WTC11 (cell line): ENCODE measurements at regions not wholly inside any gene's neighbourhood (a gene's known extent, or its start where the extent isn't known, plus 50 kb on each side); places are given as distances from the start of the nearest gene placed in this dataset.
A peak's percentile ranks its signal among the peaks of the same experiment; 100 is the strongest.

Experiments used
- ATAC-seq: fragments of 200-7000 bp; cut with Tn5 transposase; 2 replicates; pipeline ENCODE4 v1.10.0; 2021; ENCODE audit warnings: mild to moderate bottlenecking, moderate library complexity
- CTCF ChIA-PET: fragments of 300-600 bp; sonication (Branson Sonifier 250); formaldehyde crosslinking; loops from one replicate; lab custom pipeline; 2021; ENCODE audit warnings: antibody characterized with exemption; lab: Charles Lee
- POLR2A ChIA-PET: fragments of 350-600 bp; sonication (Branson Sonifier 250); formaldehyde crosslinking; loops from one replicate; lab custom pipeline; 2021; ENCODE audit warnings: antibody characterized with exemption; lab: Charles Lee
- DNase-seq: peaks from one replicate; pipeline ENCODE4 v3.0.0; 2021; ENCODE audit warnings: low spot score
- H3K27ac Mint-ChIP-seq: 2 replicates; pipeline ENCODE4 v1.8.0; 2021; ENCODE audit warnings: mixed read lengths
- H3K27me3 Mint-ChIP-seq: 2 replicates; pipeline ENCODE4 v1.8.0; 2021; ENCODE audit warnings: low read depth, mild to moderate bottlenecking, moderate library complexity, mixed read lengths
- H3K36me3 Mint-ChIP-seq: 2 replicates; pipeline ENCODE4 v1.8.0; 2021; ENCODE audit warnings: mixed read lengths
- H3K4me1 Mint-ChIP-seq: 2 replicates; pipeline ENCODE4 v1.8.0; 2022; ENCODE audit warnings: mixed read lengths
- H3K4me3 Mint-ChIP-seq: 2 replicates; pipeline ENCODE4 v1.8.0; 2021; ENCODE audit warnings: mild to moderate bottlenecking, moderate library complexity, mixed read lengths
- H3K9me3 Mint-ChIP-seq: 2 replicates; pipeline ENCODE4 v1.8.0; 2021; ENCODE audit warnings: mixed read lengths
- ATF1 ChIP-seq: sonication (generic); formaldehyde crosslinking; IDR thresholded peaks from 2 replicates; pipeline ENCODE4 v1.8.1; 2023; ENCODE audit warnings: mild to moderate bottlenecking, moderate library complexity, missing genetic modification reagents
- TF ChIP-seq, protein P1 (sequence below): sonication (generic); formaldehyde crosslinking; IDR thresholded peaks from 2 replicates; pipeline ENCODE4 v1.8.0; 2023; ENCODE audit warnings: missing genetic modification reagents, mild to moderate bottlenecking, borderline replicate concordance
- TF ChIP-seq, protein P2 (sequence below): fragments of 250-450 bp; sonication (Bioruptor Pico); IDR thresholded peaks from 2 replicates; pipeline ENCODE4 v1.9.0; 2021; ENCODE audit warnings: mild to moderate bottlenecking, borderline replicate concordance
- TF ChIP-seq, protein P3 (sequence below): sonication (generic); formaldehyde crosslinking; IDR thresholded peaks from 2 replicates; pipeline ENCODE4 v1.8.1; 2022; ENCODE audit warnings: missing genetic modification reagents, borderline replicate concordance
- TF ChIP-seq, protein P4 (sequence below): sonication (generic); formaldehyde crosslinking; IDR thresholded peaks from 2 replicates; pipeline ENCODE4 v1.8.1; 2022; ENCODE audit warnings: low read depth, missing genetic modification reagents, borderline replicate concordance
- TF ChIP-seq, protein P5 (sequence below): sonication (generic); formaldehyde crosslinking; IDR thresholded peaks from 2 replicates; pipeline ENCODE4 v1.8.0; 2023; ENCODE audit warnings: mild to moderate bottlenecking, missing genetic modification reagents
- TF ChIP-seq, protein P6 (sequence below): sonication (generic); formaldehyde crosslinking; IDR thresholded peaks from 2 replicates; pipeline ENCODE4 v1.8.1; 2023; ENCODE audit warnings: mild to moderate bottlenecking, missing genetic modification reagents

DNA sequence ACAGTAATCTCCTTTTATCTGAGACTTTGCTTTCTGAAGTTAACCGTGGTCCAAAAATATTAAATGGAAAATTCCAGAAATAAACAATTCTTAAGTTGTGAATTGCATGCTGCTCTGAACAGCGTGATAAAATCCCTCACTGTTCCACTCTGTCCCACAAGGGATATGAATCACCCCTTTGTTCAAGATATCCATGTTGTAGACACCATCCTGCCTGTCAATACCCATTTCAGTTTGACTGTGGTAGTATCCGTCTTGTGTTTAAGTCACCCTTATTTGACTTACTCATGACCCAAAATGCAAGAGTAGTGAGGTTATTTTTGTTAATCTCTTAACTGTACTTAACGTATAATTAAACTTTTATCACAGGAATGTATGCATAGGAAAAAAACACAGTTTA lies 435.0 kb downstream of the SHQ1 start (continued):
- TF ChIP-seq, protein P1, sequence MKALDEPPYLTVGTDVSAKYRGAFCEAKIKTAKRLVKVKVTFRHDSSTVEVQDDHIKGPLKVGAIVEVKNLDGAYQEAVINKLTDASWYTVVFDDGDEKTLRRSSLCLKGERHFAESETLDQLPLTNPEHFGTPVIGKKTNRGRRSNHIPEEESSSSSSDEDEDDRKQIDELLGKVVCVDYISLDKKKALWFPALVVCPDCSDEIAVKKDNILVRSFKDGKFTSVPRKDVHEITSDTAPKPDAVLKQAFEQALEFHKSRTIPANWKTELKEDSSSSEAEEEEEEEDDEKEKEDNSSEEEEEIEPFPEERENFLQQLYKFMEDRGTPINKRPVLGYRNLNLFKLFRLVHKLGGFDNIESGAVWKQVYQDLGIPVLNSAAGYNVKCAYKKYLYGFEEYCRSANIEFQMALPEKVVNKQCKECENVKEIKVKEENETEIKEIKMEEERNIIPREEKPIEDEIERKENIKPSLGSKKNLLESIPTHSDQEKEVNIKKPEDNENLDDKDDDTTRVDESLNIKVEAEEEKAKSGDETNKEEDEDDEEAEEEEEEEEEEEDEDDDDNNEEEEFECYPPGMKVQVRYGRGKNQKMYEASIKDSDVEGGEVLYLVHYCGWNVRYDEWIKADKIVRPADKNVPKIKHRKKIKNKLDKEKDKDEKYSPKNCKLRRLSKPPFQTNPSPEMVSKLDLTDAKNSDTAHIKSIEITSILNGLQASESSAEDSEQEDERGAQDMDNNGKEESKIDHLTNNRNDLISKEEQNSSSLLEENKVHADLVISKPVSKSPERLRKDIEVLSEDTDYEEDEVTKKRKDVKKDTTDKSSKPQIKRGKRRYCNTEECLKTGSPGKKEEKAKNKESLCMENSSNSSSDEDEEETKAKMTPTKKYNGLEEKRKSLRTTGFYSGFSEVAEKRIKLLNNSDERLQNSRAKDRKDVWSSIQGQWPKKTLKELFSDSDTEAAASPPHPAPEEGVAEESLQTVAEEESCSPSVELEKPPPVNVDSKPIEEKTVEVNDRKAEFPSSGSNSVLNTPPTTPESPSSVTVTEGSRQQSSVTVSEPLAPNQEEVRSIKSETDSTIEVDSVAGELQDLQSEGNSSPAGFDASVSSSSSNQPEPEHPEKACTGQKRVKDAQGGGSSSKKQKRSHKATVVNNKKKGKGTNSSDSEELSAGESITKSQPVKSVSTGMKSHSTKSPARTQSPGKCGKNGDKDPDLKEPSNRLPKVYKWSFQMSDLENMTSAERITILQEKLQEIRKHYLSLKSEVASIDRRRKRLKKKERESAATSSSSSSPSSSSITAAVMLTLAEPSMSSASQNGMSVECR (CRISPR knock-in tag) = no peak
- TF ChIP-seq, protein P2, sequence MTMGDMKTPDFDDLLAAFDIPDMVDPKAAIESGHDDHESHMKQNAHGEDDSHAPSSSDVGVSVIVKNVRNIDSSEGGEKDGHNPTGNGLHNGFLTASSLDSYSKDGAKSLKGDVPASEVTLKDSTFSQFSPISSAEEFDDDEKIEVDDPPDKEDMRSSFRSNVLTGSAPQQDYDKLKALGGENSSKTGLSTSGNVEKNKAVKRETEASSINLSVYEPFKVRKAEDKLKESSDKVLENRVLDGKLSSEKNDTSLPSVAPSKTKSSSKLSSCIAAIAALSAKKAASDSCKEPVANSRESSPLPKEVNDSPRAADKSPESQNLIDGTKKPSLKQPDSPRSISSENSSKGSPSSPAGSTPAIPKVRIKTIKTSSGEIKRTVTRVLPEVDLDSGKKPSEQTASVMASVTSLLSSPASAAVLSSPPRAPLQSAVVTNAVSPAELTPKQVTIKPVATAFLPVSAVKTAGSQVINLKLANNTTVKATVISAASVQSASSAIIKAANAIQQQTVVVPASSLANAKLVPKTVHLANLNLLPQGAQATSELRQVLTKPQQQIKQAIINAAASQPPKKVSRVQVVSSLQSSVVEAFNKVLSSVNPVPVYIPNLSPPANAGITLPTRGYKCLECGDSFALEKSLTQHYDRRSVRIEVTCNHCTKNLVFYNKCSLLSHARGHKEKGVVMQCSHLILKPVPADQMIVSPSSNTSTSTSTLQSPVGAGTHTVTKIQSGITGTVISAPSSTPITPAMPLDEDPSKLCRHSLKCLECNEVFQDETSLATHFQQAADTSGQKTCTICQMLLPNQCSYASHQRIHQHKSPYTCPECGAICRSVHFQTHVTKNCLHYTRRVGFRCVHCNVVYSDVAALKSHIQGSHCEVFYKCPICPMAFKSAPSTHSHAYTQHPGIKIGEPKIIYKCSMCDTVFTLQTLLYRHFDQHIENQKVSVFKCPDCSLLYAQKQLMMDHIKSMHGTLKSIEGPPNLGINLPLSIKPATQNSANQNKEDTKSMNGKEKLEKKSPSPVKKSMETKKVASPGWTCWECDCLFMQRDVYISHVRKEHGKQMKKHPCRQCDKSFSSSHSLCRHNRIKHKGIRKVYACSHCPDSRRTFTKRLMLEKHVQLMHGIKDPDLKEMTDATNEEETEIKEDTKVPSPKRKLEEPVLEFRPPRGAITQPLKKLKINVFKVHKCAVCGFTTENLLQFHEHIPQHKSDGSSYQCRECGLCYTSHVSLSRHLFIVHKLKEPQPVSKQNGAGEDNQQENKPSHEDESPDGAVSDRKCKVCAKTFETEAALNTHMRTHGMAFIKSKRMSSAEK (CRISPR knock-in tag) = no peak
- TF ChIP-seq, protein P3, sequence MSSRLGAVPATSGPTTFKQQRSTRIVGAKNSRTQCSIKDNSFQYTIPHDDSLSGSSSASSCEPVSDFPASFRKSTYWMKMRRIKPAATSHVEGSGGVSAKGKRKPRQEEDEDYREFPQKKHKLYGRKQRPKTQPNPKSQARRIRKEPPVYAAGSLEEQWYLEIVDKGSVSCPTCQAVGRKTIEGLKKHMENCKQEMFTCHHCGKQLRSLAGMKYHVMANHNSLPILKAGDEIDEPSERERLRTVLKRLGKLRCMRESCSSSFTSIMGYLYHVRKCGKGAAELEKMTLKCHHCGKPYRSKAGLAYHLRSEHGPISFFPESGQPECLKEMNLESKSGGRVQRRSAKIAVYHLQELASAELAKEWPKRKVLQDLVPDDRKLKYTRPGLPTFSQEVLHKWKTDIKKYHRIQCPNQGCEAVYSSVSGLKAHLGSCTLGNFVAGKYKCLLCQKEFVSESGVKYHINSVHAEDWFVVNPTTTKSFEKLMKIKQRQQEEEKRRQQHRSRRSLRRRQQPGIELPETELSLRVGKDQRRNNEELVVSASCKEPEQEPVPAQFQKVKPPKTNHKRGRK (CRISPR knock-in tag) = no peak

DNA sequence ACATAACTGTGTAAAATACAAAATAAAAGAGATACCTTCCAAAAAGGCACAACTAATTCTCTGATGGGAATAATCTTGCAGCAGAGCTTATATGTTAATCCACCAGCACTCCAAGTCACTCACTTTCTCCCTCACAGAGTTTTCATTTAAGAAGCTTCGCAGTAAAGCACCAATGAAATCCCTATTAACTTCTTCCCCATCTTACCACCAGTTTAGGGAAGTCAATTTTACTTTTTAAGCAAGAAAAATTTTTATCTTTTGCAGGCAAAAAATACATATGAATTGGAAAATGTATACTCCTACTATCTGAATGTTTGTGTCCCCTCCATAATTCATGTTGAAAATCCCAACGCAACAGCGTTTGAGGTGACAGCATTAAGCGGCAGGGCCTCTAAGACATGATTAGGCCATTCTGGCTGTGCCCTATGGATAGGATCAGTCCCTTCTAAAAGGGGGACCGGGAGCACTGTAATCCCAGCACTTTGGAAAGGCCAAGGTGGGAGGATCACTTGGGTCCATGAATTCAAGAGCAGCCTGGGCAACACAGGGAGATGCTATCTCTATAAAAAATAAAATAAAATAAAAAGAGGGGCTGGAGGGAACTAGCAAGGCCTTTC lies 435.8 kb downstream of the SHQ1 start:
- peaks cover 80% of the 10 kb centered on the region for H3K4me1 Mint-ChIP-seq
- POLR2A ChIA-PET = no interaction called here
- TF ChIP-seq, protein P4, sequence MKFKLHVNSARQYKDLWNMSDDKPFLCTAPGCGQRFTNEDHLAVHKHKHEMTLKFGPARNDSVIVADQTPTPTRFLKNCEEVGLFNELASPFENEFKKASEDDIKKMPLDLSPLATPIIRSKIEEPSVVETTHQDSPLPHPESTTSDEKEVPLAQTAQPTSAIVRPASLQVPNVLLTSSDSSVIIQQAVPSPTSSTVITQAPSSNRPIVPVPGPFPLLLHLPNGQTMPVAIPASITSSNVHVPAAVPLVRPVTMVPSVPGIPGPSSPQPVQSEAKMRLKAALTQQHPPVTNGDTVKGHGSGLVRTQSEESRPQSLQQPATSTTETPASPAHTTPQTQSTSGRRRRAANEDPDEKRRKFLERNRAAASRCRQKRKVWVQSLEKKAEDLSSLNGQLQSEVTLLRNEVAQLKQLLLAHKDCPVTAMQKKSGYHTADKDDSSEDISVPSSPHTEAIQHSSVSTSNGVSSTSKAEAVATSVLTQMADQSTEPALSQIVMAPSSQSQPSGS (CRISPR knock-in tag) = no peak
- TF ChIP-seq, protein P5, sequence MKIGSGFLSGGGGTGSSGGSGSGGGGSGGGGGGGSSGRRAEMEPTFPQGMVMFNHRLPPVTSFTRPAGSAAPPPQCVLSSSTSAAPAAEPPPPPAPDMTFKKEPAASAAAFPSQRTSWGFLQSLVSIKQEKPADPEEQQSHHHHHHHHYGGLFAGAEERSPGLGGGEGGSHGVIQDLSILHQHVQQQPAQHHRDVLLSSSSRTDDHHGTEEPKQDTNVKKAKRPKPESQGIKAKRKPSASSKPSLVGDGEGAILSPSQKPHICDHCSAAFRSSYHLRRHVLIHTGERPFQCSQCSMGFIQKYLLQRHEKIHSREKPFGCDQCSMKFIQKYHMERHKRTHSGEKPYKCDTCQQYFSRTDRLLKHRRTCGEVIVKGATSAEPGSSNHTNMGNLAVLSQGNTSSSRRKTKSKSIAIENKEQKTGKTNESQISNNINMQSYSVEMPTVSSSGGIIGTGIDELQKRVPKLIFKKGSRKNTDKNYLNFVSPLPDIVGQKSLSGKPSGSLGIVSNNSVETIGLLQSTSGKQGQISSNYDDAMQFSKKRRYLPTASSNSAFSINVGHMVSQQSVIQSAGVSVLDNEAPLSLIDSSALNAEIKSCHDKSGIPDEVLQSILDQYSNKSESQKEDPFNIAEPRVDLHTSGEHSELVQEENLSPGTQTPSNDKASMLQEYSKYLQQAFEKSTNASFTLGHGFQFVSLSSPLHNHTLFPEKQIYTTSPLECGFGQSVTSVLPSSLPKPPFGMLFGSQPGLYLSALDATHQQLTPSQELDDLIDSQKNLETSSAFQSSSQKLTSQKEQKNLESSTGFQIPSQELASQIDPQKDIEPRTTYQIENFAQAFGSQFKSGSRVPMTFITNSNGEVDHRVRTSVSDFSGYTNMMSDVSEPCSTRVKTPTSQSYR (CRISPR knock-in tag) = no peak
- no peak for TF ChIP-seq ATF1 (CRISPR knock-in tag)
- TF ChIP-seq, protein P6, sequence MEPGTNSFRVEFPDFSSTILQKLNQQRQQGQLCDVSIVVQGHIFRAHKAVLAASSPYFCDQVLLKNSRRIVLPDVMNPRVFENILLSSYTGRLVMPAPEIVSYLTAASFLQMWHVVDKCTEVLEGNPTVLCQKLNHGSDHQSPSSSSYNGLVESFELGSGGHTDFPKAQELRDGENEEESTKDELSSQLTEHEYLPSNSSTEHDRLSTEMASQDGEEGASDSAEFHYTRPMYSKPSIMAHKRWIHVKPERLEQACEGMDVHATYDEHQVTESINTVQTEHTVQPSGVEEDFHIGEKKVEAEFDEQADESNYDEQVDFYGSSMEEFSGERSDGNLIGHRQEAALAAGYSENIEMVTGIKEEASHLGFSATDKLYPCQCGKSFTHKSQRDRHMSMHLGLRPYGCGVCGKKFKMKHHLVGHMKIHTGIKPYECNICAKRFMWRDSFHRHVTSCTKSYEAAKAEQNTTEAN (CRISPR knock-in tag) = no peak
- DNase-seq (no peak), ATAC-seq (peak; percentile 32; the same call in 1 of the 2 replicates)
- no peaks in the 10 kb centered on the region for H3K9me3 Mint-ChIP-seq
- no peak overlapping the region for H3K27ac Mint-ChIP-seq
- no peak overlapping the region for H3K4me3 Mint-ChIP-seq
- CTCF ChIA-PET = no interaction called here
- no peaks in the 10 kb centered on the region for H3K27me3 Mint-ChIP-seq
- H3K36me3 Mint-ChIP-seq = no peaks in the 10 kb centered on the region
